SK-N-SH (cell line): ENCODE measurements at regions not wholly inside any gene's neighbourhood (a gene's known extent, or its start where the extent isn't known, plus 50 kb on each side); places are given as distances from the start of the nearest gene placed in this dataset.

Experiments used
- CTCF ChIA-PET: fragments of 300-600, 350-600 bp; formaldehyde crosslinking; extraction: SDS; loops from one replicate; lab custom pipeline; 2021; lab: Yijun Ruan, JAX
- POLR2A ChIA-PET: fragments of 350-600 bp; sonication (Branson Sonifier 250); formaldehyde crosslinking; extraction: SDS; loops from one replicate; lab custom pipeline; 2020; ENCODE audit warnings: antibody characterized with exemption, inconsistent platforms; lab: Yijun Ruan, JAX
- DNase-seq: peaks from one replicate; pipeline ENCODE4 v3.0.0; 2012
- H2AFZ ChIP-seq: fragments of 200-600 bp; sonication (generic); 2 replicates; pipeline ENCODE4 v1.8.1; 2016; ENCODE audit warnings: antibody characterized with exemption, mild to moderate bottlenecking, low read depth
- H3F3A ChIP-seq: fragments of 200-600 bp; sonication (generic); replicated peaks from 2 replicates; pipeline ENCODE3; 2016; ENCODE audit warnings: antibody characterized with exemption, mild to moderate bottlenecking; ENCODE audit not compliant: insufficient read depth
- H3K27ac ChIP-seq, 2 experiments: fragments of 200-500 bp in 1 of 2; fragments of 200-600 bp in 1 of 2; sonication (Bioruptor generic) in 1 of 2; sonication (generic), shearing (Covaris generic) in 1 of 2; 2 replicates each; pipeline versions ENCODE4 v1.5.1 to v1.6.1; 2014 to 2016; ENCODE audit warnings: low read depth in 2 of 2, inconsistent platforms in 1 of 2, low read length in 1 of 2, mild to moderate bottlenecking in 1 of 2, mixed read lengths in 1 of 2
- H3K27me3 ChIP-seq: fragments of 200-600 bp; sonication (generic), shearing (Covaris generic); 2 replicates; pipeline ENCODE4 v1.6.1; 2016; ENCODE audit warnings: mixed run types; ENCODE audit not compliant: insufficient read depth
- H3K36me3 ChIP-seq, 2 experiments: fragments of 200-500 bp in 1 of 2; fragments of 200-600 bp in 1 of 2; sonication (Bioruptor generic) in 1 of 2; sonication (generic) in 1 of 2; replicated peaks in 1 of 2; 2 replicates each; pipeline versions ENCODE3 to v1.5.1; 2014 to 2016; ENCODE audit warnings: low read length in 1 of 2, mild to moderate bottlenecking in 1 of 2; ENCODE audit not compliant: insufficient read depth in 2 of 2, control insufficient read depth in 1 of 2
- H3K4me1 ChIP-seq, 2 experiments: fragments of 200-500 bp in 1 of 2; fragments of 200-600 bp in 1 of 2; sonication (Bioruptor generic) in 1 of 2; sonication (generic), shearing (Covaris generic) in 1 of 2; 2 replicates each; pipeline versions ENCODE4 v1.5.1 to v1.6.1; 2014 to 2016; ENCODE audit warnings: low read depth in 1 of 2, low read length in 1 of 2, mixed run types in 1 of 2; ENCODE audit not compliant: insufficient read depth in 2 of 2, control insufficient read depth in 1 of 2
- H3K4me2 ChIP-seq: fragments of 200-600 bp; sonication (generic), shearing (Covaris generic); 2 replicates; pipeline ENCODE4 v1.6.1; 2017; ENCODE audit warnings: mixed run types
- H3K4me3 ChIP-seq, 2 experiments: fragments of 200-500 bp in 1 of 2; fragments of 200-600 bp in 1 of 2; sonication (Bioruptor generic) in 1 of 2; sonication (generic), shearing (Covaris generic) in 1 of 2; 2 replicates each; pipeline versions ENCODE4 v1.5.1 to v1.8.1; 2014 to 2016; ENCODE audit warnings: low read depth in 2 of 2, inconsistent platforms in 1 of 2, low read length in 1 of 2, mild to moderate bottlenecking in 1 of 2, mixed read lengths in 1 of 2, moderate library complexity in 1 of 2
- H3K79me2 ChIP-seq: fragments of 200-600 bp; sonication (generic); 2 replicates; pipeline ENCODE4 v1.8.1; 2017; ENCODE audit warnings: mild to moderate bottlenecking; ENCODE audit not compliant: insufficient read depth
- H3K9ac ChIP-seq: fragments of 200-600 bp; sonication (generic); 2 replicates; pipeline ENCODE4 v1.6.1; 2017; ENCODE audit warnings: mixed run types
- H3K9me2 ChIP-seq: fragments of 200-600 bp; sonication (generic); 2 replicates; pipeline ENCODE4 v1.6.1; 2017; ENCODE audit warnings: mixed run types
- H3K9me3 ChIP-seq: fragments of 200-600 bp; sonication (generic); 2 replicates; pipeline ENCODE4 v1.6.1; 2017; ENCODE audit warnings: mixed run types, mild to moderate bottlenecking, moderate library complexity
- H4K20me1 ChIP-seq: fragments of 200-600 bp; sonication (generic); 2 replicates; pipeline ENCODE4 v1.6.1; 2017; ENCODE audit warnings: mild to moderate bottlenecking, mixed run types; ENCODE audit not compliant: insufficient read depth
- GABPA ChIP-seq: IDR thresholded peaks from 2 replicates; pipeline ENCODE4 v1.4.0; 2012; ENCODE audit warnings: low read depth, mild to moderate bottlenecking
- MEF2A ChIP-seq: IDR thresholded peaks from 2 replicates; pipeline ENCODE4 v1.4.0; 2012; ENCODE audit warnings: low read depth, borderline replicate concordance
- NFIC ChIP-seq: IDR thresholded peaks from 2 replicates; pipeline ENCODE4 v1.4.0; 2012; ENCODE audit warnings: borderline replicate concordance
- RAD21 ChIP-seq: IDR thresholded peaks from 2 replicates; pipeline ENCODE4 v1.6.1; 2012; ENCODE audit warnings: mild to moderate bottlenecking, low read length
- RXRA ChIP-seq: IDR thresholded peaks from 2 replicates; pipeline ENCODE4 v1.4.0; 2012; ENCODE audit warnings: low read depth, mild to moderate bottlenecking, borderline replicate concordance
- WGBS: methylation state at CpG from one replicate; pipeline ENCODE4 v1.1.6; 2017; ENCODE audit warnings: low lambda C conversion rate; 5-methylcytosine and 5-hydroxymethylcytosine counted together
- TF ChIP-seq, protein P1 (sequence below): IDR thresholded peaks from 2 replicates; pipeline ENCODE4 v1.4.0; 2012; ENCODE audit warnings: low read depth, borderline replicate concordance
- TF ChIP-seq, protein P2 (sequence below): IDR thresholded peaks from 2 replicates; pipeline ENCODE4 v1.6.1; 2012; ENCODE audit warnings: mild to moderate bottlenecking, low read depth, low read length, moderate library complexity
- TF ChIP-seq, protein P3 (sequence below): IDR thresholded peaks from 2 replicates; pipeline ENCODE4; 2012
- TF ChIP-seq, protein P4 (sequence below): fragments of 150-350 bp; IDR thresholded peaks from 2 replicates; pipeline ENCODE4 v1.6.1; 2016; ENCODE audit warnings: mild to moderate bottlenecking, low read depth, low read length

DNA sequence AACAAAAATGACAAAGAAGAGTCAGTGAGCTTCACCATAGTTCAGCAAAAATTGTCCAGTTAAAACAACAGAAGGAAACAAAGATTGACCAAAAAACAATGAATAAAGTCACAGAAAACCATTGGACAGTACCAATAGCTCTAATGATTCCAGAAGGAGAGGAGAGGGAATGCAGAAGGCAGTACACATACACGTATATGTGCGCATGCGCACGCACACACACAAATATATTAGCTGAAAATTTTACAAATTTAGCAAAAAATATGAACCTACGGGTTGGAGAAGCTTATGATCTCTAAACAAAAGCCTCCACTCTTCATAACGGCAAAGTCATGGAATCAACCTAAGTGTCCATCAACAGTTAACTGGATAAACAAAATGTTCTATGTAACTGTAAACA lies 120.3 kb upstream of the MON1B start:
- H3F3A ChIP-seq, result no peaks in the 10 kb centered on the region
- H3K4me3 ChIP-seq, result no peak overlapping the region
- no peaks in the 10 kb centered on the region for H3K36me3 ChIP-seq
- ChIA-PET CTCF (no interaction called here), POLR2A (no interaction called here)
- H3K9ac ChIP-seq, result no peak overlapping the region
- no peak for DNase-seq
- H3K4me2 ChIP-seq, result no peak overlapping the region
- WGBS, result 57% methylated on average over 6 of the region's 6 CpGs
- no peaks in the 10 kb centered on the region for H3K27me3 ChIP-seq
- no peaks in the 10 kb centered on the region for H3K79me2 ChIP-seq
- no peaks in the 10 kb centered on the region for H4K20me1 ChIP-seq
- TF ChIP-seq NFIC (no peak), RAD21 (no peak), RXRA (no peak)
- H3K27ac ChIP-seq, result no peak overlapping the region
- H3K9me2 ChIP-seq, result no peaks in the 10 kb centered on the region
- H2AFZ ChIP-seq, result no peak overlapping the region
- H3K9me3 ChIP-seq, result no peaks in the 10 kb centered on the region
- H3K4me1 ChIP-seq, result no peaks in the 10 kb centered on the region

DNA sequence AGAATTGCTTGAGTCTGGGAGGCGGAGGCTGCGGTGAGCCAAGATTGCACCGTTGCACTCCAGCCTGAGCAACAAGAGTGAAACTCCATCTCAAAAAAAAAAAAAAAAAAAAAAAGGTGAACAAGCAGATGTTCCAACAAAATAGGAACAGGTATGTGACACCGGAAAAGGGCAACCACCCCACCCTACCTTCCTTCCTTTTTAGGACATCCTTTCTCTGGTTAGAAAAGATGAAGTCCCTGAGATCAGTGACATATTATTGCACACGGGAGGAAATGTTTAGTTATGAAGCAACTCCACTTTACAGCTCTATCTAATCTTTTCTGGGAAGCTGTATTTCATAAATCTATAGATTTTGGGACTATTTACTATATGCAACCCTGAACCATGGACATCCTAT lies 114.2 kb upstream of the MON1B start:
- TF ChIP-seq MEF2A, result no peak
- TF ChIP-seq, protein P1, sequence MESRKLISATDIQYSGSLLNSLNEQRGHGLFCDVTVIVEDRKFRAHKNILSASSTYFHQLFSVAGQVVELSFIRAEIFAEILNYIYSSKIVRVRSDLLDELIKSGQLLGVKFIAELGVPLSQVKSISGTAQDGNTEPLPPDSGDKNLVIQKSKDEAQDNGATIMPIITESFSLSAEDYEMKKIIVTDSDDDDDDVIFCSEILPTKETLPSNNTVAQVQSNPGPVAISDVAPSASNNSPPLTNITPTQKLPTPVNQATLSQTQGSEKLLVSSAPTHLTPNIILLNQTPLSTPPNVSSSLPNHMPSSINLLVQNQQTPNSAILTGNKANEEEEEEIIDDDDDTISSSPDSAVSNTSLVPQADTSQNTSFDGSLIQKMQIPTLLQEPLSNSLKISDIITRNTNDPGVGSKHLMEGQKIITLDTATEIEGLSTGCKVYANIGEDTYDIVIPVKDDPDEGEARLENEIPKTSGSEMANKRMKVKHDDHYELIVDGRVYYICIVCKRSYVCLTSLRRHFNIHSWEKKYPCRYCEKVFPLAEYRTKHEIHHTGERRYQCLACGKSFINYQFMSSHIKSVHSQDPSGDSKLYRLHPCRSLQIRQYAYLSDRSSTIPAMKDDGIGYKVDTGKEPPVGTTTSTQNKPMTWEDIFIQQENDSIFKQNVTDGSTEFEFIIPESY, result no peak
- 61% methylated on average over 5 of the region's 5 CpGs for WGBS
- H3K79me2 ChIP-seq, result no peaks in the 10 kb centered on the region
- H4K20me1 ChIP-seq, result no peaks in the 10 kb centered on the region
- DNase-seq, result no peak
- POLR2A ChIA-PET, result no interaction called here
- no peaks in the 10 kb centered on the region for H3K9me2 ChIP-seq
- H3K4me3 ChIP-seq, result no peak overlapping the region
- H3K9me3 ChIP-seq, result no peaks in the 10 kb centered on the region
- H3K36me3 ChIP-seq, result no peaks in the 10 kb centered on the region
- H3K4me1 ChIP-seq, result peaks cover 0 to 3% of the 10 kb centered on the region in 2 experiments; a peak in 1 of 4 replicates
- H2AFZ ChIP-seq, result no peak overlapping the region
- no peaks in the 10 kb centered on the region for H3F3A ChIP-seq
- H3K9ac ChIP-seq, result no peak overlapping the region
- CTCF ChIA-PET, result interaction anchor here (0.7 kb wide), 1 partner anchor 95 kb away, joined by 3 read pairs; no protein-coding TSS in a partner anchor
- no peaks in the 10 kb centered on the region for H3K27me3 ChIP-seq
- H3K27ac ChIP-seq, result no peak overlapping the region
- H3K4me2 ChIP-seq, result no peak overlapping the region

DNA sequence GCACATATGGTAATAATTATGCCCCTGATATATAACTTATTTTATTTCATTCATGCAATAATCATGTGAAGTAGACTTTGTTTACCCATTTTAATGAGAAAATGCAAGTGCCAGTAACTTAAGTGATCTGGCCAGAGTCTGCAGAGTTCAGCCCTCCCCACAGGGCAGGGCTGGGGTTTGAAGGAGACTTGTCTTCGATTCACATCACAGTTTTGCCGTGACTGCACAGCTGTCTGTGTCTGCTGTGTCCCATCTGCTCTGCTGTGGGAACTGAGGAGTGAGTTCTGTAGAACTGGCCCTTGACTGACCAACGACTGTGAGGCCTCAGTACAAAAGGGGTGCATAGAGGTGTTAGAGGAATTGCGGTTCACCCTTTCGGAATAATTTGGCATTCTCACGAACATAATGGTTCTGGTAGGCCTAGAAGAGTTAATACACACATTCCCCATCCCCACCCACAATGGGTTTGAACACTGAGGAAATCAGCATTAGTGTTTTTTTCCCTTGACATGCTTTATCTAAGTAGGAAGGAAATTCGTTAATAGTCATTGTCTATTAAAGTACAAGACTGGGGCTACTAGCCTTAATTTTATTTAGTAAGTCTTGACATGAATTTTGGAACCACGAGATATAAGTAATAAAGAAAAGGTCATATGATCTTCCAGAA lies 113.6 kb upstream of the MON1B start:
- Histone ChIP-seq H3K4me1 (peaks cover 0 to 5% of the 10 kb centered on the region in 2 experiments; a peak in 1 of 4 replicates), H3K9me3 (no peaks in the 10 kb centered on the region), H2AFZ (no peak overlapping the region), H3K9me2 (no peaks in the 10 kb centered on the region), H3K27ac (no peak overlapping the region), H3K79me2 (no peaks in the 10 kb centered on the region), H3K4me3 (no peak overlapping the region), H3K27me3 (no peaks in the 10 kb centered on the region), H3K9ac (no peak overlapping the region), H4K20me1 (no peaks in the 10 kb centered on the region), H3K4me2 (no peak overlapping the region), H3F3A (no peaks in the 10 kb centered on the region), H3K36me3 (no peaks in the 10 kb centered on the region)
- CTCF ChIA-PET, result no interaction called here
- POLR2A ChIA-PET, result no interaction called here
- DNase-seq, result no peak
- WGBS, result 22% methylated on average over 8 of the region's 8 CpGs
- TF ChIP-seq, protein P2, sequence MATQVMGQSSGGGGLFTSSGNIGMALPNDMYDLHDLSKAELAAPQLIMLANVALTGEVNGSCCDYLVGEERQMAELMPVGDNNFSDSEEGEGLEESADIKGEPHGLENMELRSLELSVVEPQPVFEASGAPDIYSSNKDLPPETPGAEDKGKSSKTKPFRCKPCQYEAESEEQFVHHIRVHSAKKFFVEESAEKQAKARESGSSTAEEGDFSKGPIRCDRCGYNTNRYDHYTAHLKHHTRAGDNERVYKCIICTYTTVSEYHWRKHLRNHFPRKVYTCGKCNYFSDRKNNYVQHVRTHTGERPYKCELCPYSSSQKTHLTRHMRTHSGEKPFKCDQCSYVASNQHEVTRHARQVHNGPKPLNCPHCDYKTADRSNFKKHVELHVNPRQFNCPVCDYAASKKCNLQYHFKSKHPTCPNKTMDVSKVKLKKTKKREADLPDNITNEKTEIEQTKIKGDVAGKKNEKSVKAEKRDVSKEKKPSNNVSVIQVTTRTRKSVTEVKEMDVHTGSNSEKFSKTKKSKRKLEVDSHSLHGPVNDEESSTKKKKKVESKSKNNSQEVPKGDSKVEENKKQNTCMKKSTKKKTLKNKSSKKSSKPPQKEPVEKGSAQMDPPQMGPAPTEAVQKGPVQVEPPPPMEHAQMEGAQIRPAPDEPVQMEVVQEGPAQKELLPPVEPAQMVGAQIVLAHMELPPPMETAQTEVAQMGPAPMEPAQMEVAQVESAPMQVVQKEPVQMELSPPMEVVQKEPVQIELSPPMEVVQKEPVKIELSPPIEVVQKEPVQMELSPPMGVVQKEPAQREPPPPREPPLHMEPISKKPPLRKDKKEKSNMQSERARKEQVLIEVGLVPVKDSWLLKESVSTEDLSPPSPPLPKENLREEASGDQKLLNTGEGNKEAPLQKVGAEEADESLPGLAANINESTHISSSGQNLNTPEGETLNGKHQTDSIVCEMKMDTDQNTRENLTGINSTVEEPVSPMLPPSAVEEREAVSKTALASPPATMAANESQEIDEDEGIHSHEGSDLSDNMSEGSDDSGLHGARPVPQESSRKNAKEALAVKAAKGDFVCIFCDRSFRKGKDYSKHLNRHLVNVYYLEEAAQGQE, result no peak
- no peak for TF ChIP-seq RAD21
- TF ChIP-seq GABPA, result no peak
- TF ChIP-seq, protein P3, sequence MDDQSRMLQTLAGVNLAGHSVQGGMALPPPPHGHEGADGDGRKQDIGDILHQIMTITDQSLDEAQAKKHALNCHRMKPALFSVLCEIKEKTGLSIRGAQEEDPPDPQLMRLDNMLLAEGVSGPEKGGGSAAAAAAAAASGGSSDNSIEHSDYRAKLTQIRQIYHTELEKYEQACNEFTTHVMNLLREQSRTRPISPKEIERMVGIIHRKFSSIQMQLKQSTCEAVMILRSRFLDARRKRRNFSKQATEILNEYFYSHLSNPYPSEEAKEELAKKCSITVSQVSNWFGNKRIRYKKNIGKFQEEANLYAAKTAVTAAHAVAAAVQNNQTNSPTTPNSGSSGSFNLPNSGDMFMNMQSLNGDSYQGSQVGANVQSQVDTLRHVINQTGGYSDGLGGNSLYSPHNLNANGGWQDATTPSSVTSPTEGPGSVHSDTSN, result no peak
- TF ChIP-seq, protein P1, result no peak
- TF ChIP-seq, protein P4, sequence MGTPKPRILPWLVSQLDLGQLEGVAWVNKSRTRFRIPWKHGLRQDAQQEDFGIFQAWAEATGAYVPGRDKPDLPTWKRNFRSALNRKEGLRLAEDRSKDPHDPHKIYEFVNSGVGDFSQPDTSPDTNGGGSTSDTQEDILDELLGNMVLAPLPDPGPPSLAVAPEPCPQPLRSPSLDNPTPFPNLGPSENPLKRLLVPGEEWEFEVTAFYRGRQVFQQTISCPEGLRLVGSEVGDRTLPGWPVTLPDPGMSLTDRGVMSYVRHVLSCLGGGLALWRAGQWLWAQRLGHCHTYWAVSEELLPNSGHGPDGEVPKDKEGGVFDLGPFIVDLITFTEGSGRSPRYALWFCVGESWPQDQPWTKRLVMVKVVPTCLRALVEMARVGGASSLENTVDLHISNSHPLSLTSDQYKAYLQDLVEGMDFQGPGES, result no peak
